HL-60 (cell line): ENCODE measurements at regions not wholly inside any gene's neighbourhood (a gene's known extent, or its start where the extent isn't known, plus 50 kb on each side); places are given as distances from the start of the nearest gene placed in this dataset.

Source experiments
- GABPA ChIP-seq: IDR thresholded peaks from 2 replicates; pipeline ENCODE4 v1.6.1; 2012; ENCODE audit warnings: low read depth
- POLR2AphosphoS5 ChIP-seq: IDR thresholded peaks from 2 replicates; pipeline ENCODE4 v1.6.1; 2012; ENCODE audit warnings: low read depth
- SPI1 ChIP-seq: IDR thresholded peaks from 2 replicates; pipeline ENCODE4 v1.6.1; 2012; ENCODE audit warnings: low read depth, mild to moderate bottlenecking, borderline replicate concordance
- TF ChIP-seq, protein P1 (sequence below): IDR thresholded peaks from one replicate; pipeline ENCODE4 v1.5.1; 2011; ENCODE audit warnings: low read length, control low read depth, inconsistent platforms; ENCODE audit not compliant: insufficient read depth
- TF ChIP-seq, protein P2 (sequence below): IDR thresholded peaks from 2 replicates; pipeline ENCODE4 v1.6.1; 2012; ENCODE audit warnings: low read depth; ENCODE audit not compliant: insufficient replicate concordance

DNA sequence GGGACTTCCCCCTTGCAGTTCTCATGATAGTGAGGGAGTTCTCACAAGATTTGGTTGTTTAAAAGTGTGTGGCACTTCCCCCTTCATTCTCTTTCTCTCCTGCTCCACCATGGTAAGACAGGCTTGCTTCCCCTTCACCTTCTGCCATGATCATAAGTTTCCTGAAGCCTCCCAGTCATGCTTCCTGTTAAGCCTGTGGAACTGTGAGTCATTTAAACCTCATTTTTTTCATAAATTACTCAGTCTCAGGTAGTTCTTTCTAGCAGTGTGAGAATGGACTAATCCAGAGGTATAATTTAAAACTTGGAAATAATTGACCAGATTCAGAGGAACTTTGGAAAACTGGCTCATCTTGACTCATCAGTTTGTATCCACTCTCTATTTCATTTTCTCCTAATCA is 129.0 kb downstream of the TMEM47 start:
- TF ChIP-seq, protein P1, sequence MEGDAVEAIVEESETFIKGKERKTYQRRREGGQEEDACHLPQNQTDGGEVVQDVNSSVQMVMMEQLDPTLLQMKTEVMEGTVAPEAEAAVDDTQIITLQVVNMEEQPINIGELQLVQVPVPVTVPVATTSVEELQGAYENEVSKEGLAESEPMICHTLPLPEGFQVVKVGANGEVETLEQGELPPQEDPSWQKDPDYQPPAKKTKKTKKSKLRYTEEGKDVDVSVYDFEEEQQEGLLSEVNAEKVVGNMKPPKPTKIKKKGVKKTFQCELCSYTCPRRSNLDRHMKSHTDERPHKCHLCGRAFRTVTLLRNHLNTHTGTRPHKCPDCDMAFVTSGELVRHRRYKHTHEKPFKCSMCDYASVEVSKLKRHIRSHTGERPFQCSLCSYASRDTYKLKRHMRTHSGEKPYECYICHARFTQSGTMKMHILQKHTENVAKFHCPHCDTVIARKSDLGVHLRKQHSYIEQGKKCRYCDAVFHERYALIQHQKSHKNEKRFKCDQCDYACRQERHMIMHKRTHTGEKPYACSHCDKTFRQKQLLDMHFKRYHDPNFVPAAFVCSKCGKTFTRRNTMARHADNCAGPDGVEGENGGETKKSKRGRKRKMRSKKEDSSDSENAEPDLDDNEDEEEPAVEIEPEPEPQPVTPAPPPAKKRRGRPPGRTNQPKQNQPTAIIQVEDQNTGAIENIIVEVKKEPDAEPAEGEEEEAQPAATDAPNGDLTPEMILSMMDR, result no peak
- TF ChIP-seq GABPA, result no peak
- TF ChIP-seq POLR2AphosphoS5, result no peak
- TF ChIP-seq, protein P2, sequence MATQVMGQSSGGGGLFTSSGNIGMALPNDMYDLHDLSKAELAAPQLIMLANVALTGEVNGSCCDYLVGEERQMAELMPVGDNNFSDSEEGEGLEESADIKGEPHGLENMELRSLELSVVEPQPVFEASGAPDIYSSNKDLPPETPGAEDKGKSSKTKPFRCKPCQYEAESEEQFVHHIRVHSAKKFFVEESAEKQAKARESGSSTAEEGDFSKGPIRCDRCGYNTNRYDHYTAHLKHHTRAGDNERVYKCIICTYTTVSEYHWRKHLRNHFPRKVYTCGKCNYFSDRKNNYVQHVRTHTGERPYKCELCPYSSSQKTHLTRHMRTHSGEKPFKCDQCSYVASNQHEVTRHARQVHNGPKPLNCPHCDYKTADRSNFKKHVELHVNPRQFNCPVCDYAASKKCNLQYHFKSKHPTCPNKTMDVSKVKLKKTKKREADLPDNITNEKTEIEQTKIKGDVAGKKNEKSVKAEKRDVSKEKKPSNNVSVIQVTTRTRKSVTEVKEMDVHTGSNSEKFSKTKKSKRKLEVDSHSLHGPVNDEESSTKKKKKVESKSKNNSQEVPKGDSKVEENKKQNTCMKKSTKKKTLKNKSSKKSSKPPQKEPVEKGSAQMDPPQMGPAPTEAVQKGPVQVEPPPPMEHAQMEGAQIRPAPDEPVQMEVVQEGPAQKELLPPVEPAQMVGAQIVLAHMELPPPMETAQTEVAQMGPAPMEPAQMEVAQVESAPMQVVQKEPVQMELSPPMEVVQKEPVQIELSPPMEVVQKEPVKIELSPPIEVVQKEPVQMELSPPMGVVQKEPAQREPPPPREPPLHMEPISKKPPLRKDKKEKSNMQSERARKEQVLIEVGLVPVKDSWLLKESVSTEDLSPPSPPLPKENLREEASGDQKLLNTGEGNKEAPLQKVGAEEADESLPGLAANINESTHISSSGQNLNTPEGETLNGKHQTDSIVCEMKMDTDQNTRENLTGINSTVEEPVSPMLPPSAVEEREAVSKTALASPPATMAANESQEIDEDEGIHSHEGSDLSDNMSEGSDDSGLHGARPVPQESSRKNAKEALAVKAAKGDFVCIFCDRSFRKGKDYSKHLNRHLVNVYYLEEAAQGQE, result no peak
- no peak for TF ChIP-seq SPI1
